GM18498 (cell line): ENCODE measurements at regions not wholly inside any gene's neighbourhood (a gene's known extent, or its start where the extent isn't known, plus 50 kb on each side); places are given as distances from the start of the nearest gene placed in this dataset.

Source experiments
- ATAC-seq: cut with Tn5 transposase; IDR thresholded peaks from one replicate; pipeline ENCODE4 v1.9.1; 2021; ENCODE audit warnings: mild to moderate bottlenecking, moderate library complexity; ENCODE audit not compliant: unreplicated experiment

DNA sequence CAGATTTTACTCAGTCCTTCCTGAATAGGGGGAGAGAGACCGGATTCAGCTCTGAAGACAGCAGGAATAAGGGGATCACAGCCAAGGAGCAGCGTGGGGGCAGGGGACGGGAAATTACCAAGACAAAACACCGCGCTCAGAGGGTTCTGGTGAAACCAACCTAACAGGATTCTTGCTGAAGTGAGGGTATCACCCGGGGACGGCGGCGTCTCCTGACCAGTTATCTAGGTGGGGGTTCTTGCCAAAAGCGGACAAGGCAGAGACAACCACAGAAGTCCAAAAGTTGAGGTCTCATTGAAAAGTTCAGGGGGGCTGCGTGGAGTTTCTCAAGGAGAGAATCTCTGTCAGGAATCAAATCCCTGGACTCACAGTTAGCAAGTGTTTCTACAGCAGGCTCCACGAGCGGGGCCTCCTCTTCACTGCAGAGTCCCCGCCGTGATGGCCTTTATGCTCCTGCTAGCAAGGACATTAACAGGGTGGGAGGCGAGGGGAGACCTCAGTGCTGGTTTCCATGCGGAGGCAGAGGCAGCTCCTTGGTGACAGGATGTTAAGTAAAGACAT, 291.0 kb downstream of the BRD1 start:
- ATAC-seq: no peak

DNA sequence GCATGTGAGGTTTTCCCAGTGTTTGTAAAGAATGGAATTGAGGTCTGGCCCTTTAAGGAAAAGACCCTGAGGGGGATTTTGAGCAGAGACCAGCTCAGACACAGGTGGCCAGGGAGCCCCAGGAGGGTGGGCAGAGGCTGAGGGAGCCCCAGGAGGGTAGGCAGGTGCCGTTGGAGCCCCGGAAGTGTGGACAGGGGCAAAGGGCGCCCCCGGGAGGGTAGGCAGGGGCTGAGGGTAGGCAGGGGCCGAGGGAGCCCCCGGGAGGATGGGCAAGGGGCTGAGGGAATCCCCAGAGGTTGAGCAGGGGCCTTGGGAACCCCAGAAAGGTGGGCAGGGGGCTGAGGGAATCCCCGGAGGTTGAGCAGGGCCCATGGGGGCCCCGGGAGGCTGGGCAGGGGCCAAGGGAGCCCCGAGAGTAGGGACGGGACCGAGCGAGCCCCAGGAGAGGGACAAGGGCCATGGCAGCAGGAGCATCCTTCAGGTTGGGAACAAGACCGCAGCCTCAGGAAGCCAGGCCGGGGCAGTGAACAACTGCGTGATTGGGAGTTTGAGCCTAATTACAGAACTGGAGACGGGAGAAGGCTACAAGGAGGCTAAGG, 292.0 kb downstream of the BRD1 start:
- ATAC-seq: no peak

DNA sequence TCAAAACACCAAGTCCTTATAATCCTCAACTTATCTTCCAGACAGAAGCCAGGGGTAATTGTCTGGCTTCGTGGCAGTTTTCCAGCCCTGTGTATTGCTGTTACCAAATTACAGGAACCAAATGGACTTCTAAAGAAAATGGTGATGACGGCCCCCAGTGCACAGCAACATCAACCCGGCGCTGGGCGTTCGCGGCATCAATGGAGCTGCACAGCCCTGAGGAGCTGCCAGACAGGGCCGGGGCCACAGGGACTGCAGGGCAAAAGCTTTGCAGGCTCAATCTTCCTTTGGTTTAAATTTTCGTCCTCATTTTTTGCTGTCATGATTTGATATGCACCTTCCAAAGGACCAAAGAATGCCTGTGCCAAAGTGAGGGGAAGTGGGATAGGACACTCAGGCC, 292.5 kb downstream of the BRD1 start:
- ATAC-seq: no peak

DNA sequence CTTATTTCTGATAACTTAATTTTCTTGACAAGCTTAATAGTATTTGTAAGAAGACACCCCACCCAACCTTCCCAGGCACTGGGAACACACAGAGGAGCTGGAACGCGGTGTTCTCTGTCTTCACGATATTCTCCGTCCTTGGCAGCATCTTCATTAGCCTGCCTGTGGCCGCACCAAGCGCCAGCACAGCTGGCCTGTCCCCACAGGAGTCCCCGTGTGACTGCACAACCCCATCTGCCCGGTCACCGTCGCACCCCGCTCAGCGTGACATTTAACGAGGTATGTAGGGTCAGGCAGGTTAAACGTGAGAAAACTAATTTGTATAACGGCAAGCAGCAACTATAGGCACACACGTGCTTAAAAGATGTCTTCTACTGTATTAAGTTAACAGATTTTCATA, 293.3 kb downstream of the BRD1 start:
- ATAC-seq: no peak

DNA sequence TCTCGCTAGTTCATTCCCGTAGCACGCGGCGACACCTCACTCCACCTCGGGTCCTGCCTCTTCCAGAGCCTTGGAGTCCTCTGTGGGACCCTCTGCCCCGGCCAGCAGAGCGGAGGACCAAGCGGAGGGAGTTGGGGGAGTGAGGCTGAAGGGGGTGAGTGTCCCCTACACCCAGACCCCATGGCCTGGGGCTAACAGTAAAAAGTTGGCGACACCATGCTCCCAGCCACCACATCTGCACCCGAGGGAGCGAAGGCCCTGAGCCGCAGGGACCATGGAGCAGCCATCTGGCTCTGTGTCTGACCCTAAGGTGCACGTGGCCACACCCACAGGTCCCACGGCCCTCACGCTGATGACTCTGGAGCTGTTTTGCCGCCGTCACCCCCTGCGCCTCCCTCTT, 293.8 kb downstream of the BRD1 start:
- ATAC-seq: no peak

DNA sequence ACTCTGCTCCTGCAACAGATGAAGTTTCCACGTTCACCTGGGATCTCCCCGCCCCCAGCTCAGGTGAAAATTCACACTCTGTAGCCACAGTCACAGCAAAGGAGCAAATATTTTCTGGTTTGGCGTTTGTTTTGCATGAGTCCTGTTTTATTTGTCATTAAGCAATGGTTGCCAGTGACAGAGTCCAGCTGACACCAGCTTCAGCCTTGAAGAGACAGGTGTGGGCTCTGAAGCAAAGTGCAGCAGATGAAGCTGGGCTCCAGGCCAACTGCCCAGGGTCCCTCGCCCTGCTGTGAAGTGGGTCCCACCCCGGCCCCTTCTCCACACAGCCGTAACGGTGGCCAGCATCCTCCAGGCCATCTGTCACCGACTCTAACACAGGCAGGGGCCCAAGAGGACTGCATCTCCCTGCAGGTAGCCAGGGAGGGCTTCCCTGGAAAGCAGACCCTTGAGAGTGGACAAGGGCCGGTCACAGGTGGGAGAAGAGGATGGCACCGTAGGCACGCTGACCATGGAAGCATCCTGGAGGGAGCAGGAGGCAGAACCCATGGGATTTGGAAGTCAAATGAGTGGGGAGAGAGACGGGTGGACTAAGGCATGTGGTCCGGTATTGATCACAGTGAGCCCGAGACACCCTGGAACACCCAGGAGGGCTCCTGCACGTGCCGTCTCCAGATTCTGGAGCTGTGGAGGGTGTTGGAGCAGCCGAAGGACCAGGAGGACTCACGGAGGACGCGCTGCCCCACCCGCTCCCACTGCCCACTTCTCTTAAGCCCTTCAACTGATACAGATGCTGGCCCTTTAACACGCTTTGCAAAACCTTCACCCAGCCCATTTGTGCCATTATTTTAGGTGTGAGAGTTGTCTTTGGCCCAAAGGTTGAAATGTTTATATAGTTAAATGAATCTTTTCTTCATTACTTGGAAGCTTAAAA, 294.5 kb downstream of the BRD1 start:
- no peak for ATAC-seq

DNA sequence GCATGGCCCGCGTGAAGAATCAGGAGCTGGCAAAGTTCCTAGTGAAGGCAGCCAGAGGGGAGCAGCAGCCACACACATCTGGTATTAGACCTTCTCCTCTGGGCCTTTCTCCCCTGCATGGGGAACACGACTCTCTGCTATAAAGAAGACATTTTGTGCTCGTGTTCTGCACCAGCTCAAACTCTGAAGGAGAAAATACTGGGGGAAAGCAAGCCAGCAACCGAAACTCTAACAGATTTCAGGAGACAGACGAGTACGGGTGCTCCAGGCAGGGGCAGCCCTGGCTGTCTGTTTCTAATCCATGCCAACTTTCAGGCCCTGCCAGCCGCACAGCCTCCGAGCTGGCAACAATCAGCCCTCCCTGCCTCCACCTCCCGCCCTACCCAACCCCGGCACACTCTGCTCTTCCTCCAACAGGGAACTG, 296.3 kb downstream of the BRD1 start:
- no peak for ATAC-seq

DNA sequence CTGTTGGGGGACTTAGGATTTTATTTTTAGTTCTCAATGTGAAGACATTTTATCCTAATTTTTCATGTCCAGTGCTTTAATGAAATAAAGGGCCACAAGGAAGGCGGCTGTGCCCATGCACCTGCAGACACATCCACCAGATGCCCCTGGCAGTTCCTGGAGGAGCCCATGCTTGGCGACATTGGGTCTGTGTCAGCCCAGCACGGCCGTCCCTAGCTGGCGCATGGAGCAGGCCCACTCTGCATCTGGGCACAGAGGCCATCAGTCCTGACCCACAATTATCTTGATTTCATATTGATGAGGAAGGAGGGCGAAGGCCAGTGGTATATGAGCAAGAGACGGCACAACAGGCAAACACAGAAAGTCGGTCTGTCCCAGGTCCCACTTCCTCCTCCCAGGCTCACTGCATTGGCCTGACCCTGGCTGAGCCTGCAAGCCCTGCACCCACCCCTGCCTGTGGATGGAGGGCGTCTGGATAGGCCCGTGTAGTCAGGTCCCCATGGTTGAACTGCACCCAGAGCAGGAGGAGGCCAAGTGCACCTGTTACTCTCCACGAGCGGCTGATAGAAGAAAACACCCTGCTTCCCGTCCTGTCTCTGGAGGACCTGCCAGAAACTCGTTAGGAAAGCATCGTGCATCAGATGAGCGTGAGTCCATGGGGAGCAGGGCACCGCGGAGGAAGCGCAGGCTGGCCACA, 296.9 kb downstream of the BRD1 start:
- no peak for ATAC-seq

DNA sequence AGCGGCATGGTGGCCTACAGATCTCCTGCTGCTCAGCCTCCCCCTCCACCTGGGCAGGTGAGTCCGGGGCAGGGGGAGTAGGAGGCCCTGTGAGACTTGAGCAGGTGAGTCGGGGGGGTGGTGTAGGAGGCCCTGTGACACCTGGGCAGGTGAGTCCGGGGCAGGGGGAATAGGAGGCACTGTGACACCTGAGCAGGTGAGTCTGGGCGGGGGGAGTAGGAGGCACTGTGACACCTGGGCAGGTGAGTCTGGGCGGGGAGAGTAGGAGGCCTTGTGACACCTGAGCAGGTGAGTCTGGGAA, 299.3 kb downstream of the BRD1 start:
- ATAC-seq: no peak

DNA sequence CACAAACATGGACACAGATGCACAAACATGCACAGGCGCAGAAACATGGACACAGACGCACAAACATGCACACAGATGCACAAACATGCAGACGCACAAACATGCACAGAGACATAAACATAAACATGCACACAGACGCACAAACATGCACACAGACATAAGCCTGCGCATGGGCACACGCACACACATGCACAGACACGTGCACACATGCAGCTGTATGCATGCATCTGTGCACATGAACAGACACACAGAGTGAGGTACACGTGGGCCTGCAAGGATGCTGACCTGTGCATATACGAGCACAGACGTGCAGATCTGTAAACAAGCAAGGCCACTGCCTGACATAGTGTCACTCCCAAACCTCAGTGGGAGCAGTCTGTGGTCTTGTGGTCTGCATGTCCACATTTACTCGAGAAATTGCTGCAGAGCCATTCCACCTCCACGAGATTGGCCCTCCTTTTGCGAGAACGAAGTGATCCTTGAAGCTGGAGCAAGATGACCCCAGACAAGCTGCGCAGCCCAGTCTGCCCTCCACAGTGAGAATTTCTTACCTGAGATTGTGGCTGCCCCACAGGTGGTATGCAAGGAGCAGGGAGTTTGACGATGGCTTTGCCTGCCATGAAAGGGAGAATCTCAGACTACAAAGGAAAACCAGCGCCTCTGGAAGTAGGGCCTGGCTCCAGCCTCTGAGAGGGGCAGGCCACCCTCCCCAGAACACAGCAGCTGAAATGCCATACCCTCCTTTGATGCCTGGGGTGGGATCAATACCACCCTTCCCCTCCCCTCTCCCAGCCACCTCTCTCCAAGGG, 299.9 kb downstream of the BRD1 start:
- ATAC-seq: no peak

DNA sequence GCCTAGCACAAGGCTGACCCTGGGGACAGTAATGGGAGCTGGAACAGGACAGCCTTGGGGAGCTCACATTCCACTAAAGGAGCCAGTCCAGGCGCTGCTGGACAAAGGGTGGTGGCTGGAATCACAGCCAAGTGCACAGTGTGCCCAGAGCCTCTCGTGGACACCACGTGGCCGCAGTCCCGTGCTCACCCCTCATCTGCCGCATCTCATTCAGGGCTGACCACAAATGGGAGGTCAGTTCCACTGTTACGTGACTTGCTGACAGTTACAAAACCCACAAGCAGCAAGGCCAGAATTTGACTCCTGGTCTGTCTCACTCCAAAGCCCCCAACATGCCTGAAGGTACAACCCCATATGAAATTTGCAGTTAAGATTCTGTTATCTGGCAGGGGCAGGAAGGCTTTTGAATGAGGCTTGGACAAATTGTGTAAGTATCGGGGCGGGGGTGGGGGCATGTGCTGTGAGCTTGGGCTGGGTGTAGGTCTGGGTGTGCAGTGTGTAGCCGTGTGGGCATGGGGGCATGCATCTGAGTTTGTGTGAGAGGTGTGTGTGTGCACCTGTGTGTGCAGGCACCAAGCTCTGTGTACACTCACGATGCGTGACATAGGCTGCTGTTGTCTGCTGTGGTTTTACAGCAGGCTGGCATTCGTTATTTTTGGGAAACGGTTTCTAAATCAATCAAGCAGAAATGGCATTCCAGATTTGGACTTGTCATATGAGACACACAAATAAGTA, 301.7 kb downstream of the BRD1 start:
- no peak for ATAC-seq

DNA sequence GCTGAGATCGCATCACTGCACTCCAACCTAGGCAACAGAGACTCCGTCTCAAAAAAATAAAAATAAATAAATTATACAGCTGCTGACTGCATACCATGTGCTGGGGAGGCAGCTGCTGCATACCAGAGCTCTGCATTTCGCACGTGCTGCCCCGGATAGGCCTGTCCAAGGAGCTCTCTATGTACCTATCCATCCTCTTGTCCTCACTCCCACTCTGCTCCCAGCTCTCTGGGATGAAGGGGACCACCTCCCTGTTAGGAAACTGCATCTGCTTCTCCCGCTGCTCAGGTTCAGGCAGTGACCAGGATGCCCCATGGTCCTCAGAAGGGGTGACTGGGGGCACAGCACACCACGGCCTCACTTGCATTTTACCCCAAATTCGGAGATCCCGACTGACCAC, 302.3 kb downstream of the BRD1 start:
- ATAC-seq: no peak

DNA sequence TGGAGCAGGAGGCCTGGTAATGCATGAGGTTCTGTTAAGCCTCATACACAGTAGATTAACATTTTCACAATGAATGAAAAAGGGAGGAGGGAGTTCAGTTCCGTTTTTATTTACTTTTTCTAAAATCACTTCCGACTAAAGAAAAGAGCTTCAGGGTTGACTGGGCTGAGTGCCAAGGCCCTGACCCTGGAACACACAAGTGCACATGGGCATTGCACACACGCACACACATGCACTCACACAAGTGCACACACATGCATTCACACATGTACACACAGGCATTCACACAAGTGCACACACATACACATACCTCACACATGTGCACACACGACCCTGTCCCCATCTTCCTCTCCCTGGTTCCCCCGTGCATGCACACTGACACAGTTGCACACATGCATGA, 303.3 kb downstream of the BRD1 start:
- no peak for ATAC-seq

DNA sequence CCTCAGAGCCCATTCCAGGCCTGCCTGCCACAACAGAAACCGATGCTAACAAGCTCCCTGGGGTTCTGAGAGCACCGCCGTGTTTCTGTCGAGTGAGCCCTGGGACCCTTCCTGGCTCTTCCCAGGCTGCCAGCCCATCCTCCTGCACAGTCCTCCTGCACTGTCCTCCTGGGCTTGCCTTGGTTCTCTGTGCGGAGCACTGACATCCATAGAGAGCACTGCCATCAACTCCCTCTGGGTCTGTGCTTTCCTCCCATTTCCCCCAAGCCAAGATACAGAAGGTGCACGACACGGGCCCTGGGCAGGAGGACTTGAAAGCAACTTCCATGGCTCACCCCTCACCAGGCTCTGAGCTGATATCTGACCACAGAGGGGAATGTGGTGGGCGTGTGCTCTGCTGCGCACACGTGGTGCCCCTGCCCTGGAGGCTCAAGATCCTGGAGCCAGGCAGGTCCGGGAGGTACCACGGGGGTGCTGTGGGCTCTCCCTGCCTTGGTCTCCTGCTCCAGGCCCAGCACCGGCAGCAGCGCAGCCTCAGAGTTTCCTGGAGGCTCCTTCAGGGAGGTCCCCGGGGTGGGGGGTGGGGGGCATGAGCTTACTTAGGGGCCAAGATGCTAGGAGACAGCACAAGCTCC, 304.2 kb downstream of the BRD1 start:
- no peak for ATAC-seq

DNA sequence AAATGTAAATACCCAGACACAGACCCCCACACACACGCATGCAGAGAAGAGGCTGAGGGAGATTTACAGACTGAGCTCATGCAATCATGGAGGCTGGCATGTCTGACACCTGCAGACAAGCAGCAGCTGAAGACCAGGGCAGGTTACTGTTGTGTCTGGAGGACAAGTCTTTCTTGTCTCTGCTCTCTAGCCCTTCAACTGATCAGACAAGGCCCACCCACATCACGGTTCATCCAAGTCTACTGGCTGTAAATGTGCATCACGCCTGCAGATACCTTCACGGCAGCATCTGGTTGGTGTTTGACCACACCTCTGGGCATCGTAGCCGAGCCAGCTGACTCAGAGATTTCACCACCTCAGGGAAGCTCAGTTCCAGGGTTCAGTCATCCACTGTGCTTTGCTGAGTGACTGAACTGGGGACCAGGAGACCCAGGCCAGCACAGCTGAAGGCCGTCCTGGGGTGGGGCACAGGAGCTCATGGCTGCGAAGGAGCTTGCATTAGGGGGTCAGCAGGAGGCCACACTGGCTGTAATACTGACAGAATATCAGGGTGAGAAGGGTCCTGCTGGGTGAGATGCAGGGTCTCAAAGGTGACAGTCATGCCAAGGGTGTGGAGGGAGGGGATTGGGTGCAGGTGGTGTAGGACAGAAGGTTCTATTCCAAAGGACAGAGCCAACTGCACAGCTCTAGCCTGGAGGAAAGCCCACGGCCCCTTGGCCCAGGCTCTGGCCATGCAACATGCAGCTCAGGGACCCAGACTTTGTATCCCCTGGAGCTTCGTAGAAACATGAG, 304.9 kb downstream of the BRD1 start:
- no peak for ATAC-seq

DNA sequence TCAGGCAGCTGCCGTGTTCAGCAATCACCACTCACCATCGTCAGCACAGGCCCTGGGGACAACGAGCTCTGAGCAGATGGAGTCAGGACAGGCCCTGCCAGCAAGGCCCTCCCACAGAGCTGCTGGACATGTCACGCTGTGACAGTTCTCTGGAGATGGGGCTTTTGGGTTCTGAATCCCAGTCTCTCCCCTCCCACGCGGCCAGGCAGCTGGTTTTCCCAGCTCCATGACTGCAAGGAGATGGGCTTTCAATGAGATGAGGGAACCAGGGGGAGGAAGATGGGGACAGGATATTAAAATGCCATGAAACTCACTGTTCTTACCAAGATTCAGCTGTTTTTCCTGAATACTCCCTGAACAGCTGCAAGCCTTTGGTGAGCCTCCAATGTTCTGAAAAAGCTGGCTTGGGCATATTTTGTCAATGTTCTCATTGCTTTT, 305.9 kb downstream of the BRD1 start:
- no peak for ATAC-seq

DNA sequence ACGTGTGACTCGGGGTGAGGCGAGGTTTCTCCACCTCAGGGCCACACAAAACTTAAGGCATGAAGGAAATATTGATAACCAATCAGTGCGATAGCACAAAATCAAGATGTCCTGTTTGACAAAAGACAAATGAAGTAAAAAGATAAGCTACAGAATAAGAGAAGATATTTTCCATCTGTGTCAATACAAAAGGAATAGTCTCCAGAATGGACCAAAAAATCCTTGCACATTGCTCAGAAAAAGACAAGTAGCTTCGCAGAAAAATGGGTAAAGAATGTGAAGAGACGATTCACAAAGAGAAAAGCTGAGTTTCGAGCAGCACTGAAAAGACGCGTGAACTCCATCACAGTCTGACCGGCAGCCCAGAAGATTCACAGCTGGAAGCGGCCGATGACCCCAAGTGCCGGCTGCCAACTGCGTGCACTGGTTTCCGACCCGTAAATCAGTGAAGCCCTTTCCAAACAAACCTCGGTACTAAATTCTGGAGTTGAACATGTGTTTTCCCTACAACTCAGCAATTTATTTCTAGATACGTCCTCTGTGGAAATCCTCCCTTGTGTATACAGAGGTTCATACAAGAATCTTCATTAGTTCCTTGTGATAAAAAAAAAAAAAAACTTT, 308.4 kb downstream of the BRD1 start:
- ATAC-seq: no peak

DNA sequence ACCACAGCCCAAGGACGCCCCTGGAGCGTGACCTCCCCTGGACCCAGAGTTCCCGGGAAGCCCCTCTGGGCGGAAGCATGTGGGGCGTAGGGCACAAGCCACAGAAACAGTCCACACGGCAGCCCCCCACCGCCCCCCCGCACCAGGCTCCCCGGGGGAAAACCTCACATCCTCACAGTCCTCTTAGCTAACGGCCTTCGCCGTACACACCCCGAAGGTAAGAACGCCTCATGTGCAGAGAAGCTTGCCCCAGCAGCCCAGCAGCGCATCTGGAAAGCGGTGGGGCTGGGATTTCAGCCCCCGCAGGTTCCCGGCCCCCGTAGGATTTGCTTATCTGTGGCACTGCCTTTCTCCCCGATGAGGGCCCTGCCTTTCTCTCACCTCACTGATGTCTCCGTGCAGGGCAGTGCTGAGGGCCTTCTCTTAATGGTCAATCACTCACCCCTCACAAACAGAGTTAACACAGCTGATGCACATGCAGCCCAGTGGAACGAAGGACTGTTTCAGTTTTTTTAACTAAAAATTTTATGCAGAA, 309.2 kb downstream of the BRD1 start:
- ATAC-seq: no peak
